HG03066 (cell line): ENCODE measurements at regions not wholly inside any gene's neighbourhood (a gene's known extent, or its start where the extent isn't known, plus 50 kb on each side); places are given as distances from the start of the nearest gene placed in this dataset.

Experiments used
- ATAC-seq: cut with Tn5 transposase; IDR thresholded peaks from one replicate; pipeline ENCODE4 v1.9.1; 2021; ENCODE audit warnings: low read depth; ENCODE audit not compliant: unreplicated experiment

DNA sequence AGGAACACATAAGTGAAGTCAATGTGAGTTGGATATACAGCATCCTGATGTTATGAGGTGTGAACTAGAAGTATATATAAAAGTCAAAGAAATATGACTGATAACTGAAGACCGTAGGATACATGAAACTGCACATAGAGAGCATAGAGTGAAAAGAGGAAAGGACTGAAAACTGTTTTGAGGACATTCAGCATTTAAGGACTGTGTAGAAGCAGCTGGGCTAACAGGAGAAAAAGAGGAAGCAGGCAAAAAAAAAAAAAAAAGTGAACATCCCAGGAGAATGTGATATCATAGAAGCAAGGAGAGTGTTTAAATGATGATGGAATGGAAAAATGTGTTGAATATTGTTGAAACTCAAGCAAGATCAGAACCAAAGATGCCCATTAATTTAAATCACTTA, 363.5 kb downstream of the PCDH20 start:
- ATAC-seq, result no peak

DNA sequence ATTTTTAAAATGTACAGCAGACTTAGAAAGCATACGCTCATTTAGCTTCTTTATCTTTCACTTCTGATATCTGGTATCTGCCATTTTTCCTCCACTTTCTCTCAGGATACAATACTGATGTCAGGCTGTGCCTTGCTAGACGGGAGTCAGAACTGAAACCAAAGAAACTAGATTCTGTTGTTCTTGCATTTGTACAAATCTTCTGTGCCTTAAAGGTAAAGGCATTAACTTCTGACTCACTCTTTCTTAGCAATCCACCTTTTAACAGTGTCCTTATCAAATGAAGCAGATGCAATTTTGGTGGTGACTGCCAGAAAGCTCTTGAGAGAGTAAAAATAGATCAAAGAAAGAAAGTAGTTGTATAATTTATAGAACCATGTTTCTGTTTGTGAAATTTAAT, 370.4 kb downstream of the PCDH20 start:
- no peak for ATAC-seq

- ATAC-seq, result no peak
These were observed 375.5 kb downstream of the PCDH20 start for GRCh38 chr13:61040181-61040580.

GRCh38 chr13:61039302-61039701, 376.3 kb downstream of the PCDH20 start:
- ATAC-seq, result no peak

- no peak for ATAC-seq
These were observed 378.9 kb downstream of the PCDH20 start for GRCh38 chr13:61036715-61037114.

DNA sequence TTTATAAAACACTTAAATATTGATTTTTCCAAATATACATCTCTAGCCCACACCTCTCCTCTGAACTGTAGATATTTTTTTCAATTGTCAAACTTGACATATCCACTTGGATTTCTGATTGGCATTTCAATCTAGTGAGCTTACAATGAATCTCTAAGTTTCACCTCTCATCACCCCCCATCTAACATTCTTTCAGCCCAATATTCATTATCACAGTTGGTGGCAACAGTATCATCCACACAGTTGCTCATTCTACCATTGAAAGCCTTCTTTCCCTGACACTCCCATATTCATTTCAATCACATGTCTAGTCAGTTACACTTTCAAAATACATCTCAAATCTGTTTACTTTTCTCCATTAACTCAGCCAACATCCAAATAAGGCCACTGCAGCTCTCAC, 385.2 kb downstream of the PCDH20 start:
- ATAC-seq, result no peak

GRCh38 chr13:61029064-61029463, 386.6 kb downstream of the PCDH20 start:
- ATAC-seq, result no peak

GRCh38 chr13:61024046-61024445, 391.6 kb downstream of the PCDH20 start:
- ATAC-seq, result no peak

- no peak for ATAC-seq
These were observed 393.8 kb downstream of the PCDH20 start for GRCh38 chr13:61021838-61022237.

DNA sequence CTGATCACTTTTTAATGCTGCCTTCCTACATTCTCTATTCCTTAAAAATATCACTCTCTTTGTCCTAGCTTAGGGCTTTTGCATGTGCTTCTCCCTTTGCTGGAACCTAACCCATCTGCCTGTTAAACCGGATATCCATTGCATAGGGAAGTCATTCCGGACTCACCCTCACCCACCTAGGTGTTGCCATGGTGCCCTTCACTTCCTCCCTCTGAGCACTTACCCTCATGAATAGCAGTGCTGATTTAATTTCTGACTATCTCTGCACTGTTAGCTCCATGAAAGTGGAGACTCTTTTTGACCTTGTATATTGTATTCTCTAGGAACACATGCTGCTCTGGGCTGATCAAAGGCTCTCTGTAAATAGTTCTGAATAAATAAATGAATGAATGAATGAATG, 401.9 kb downstream of the PCDH20 start:
- ATAC-seq, result no peak

GRCh38 chr13:61010358-61010757, 405.3 kb downstream of the PCDH20 start:
- no peak for ATAC-seq

DNA sequence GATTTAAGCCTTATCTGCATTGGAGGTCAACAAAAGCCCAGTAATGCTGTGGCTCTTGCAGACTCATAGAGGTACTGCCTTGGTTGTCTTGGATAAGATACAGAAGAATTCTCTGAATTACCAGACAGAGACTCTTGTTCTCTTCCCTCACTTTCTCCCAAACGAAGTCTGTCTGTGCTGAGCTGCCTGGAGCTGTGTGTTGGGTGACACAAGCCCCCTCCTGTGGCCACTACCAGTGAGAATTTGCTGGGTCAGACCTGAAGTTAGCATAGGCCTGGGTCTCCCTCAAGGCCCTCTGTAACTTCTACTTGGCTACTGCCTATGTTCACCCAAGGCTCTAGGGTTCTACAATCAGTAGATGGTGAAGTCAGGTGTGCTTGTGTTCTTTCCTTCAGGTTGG, 413.0 kb downstream of the PCDH20 start:
- ATAC-seq, result no peak

DNA sequence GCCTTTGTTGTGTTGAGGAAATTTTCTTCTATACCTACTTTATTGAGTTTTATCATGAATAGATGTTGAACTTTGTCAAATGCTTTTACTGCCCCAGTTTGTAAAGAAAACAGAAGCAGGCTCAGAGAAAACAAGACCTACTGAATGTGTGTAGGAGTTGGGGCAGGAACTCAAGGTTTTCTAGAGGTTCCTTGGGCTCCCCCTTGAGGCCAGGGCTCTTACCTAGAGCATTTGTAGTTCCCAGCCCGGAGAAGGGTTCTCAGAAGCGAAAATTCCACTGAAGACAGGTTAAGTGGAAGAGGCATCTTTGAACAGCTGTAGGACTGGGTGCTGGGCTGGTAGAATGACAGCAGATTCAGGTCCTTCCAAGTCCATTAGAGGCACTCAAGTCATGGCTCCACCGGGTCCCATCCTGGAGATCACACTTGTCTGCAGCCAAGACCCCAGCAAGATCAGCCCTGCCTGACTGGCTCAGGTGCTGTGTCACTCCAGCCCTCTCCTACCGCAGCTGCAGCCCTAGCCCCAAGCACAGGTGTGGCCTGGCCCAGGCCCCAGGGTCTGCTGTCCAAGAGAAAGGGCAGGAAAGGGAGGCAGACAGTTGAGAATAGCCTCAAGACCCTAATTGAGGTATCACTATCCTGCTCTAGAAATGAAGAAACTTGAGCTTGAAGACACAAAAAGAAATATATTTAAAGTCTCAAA, 425.5 kb downstream of the PCDH20 start:
- no peak for ATAC-seq

DNA sequence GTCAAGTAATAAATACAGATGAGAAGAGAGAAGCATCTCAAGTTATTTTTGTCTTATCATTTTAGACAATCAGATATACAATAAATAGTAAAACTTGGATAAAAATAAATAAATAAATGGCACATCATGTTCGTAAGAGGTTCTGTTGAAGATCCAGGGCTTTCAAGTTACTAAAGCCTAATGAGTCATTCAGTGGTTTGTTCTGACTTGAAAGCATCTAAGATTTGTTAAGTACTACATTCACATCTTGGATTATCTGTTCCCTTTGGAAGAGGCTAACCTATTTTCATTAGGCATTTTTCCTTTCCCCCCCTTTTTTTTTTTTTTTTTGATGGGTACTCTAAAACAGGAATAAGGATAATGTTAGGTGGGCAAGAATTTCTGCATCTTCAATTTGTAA, 429.3 kb downstream of the PCDH20 start:
- no peak for ATAC-seq

GRCh38 chr13:60981407-60981806, 434.2 kb downstream of the PCDH20 start:
- ATAC-seq, result no peak

GRCh38 chr13:60976367-60976766, 439.3 kb downstream of the PCDH20 start:
- ATAC-seq, result no peak

DNA sequence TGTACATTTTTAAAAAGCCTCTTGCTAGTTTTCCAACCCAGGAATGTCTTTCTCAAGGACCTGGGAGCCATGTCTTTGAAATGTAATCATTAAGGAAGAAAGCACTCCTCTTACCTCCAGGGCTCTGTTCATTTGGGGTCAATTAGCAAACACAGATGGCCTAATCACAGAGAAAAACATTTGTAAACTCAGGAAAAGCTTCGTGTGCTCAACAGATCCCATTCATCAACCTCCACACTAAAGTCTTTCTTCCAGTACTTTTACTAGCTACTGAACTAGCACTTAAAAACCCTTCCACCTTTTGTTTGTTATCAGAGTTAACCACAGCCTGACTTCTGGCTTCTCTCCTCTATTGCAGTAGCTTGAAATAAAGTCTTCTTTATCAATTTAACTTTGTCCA, 441.4 kb downstream of the PCDH20 start:
- no peak for ATAC-seq

- no peak for ATAC-seq
These were observed 442.1 kb downstream of the PCDH20 start for GRCh38 chr13:60973529-60973928.

DNA sequence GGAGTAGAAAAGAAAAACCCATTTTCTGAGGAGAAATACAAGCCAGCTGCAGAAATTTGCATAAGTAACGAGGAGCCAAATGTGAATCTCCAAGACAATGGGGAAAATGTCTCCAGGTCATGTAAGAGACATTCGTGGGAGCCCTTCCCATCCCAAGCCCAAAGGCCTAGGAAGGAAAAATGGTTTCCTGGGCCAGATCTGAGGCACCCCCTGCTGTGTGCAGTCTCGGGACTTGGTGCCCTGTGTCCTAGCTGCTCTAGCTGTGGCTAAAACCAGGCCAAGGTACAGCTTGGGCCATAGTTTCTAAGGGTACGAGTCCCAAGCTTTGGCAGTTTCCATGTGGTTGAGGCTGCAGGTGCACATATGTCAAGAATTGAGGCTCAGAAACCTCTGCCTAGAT, 444.9 kb downstream of the PCDH20 start:
- no peak for ATAC-seq

GRCh38 chr13:60969656-60970055, 446.0 kb downstream of the PCDH20 start:
- no peak for ATAC-seq

- no peak for ATAC-seq
These were observed 456.2 kb downstream of the PCDH20 start for GRCh38 chr13:60959427-60959826.

DNA sequence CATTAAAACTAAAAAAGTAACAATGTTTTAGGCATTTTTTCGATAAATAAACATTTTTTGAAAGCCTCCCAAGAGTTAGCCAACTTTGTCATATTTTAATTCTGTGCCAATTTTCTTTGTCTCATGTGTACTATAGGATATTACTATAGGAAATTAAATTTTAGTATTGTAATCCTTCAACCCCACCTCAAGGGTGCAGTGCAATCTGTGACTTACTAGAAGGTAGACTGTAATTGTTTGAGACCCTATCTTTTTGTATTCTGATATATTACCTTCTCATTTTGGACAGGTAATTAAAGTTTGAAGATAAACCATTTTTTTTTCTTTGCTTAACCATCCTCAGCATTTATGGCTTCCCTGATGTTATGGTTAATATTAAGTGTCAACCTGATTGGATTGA, 457.8 kb downstream of the PCDH20 start:
- no peak for ATAC-seq

GRCh38 chr13:60945396-60945795, 470.3 kb downstream of the PCDH20 start:
- ATAC-seq, result no peak
